Ascending aorta (tissue), 2 donors: ENCODE measurements at regions not wholly inside any gene's neighbourhood (a gene's known extent, or its start where the extent isn't known, plus 50 kb on each side); places are given as distances from the start of the nearest gene placed in this dataset.
"Not testable (repeated sequence)": the region's sequence is repeated elsewhere in the genome, so short reads cannot be mapped to it uniquely, and the experiment has no call there.

ENCODE experiments used
- DNase-seq, 2 donors: peaks; one replicate each; pipeline ENCODE4 v3.0.0-alpha.2; 2019; ENCODE audit warnings: low spot score in 2 of 2
- H3K27ac ChIP-seq, 2 donors: fragments of 200-600 bp; sonication (generic); one replicate each; pipeline ENCODE4 v1.5.1; 2016 to 2017; ENCODE audit warnings: mild to moderate bottlenecking in 1 of 2
- H3K27me3 ChIP-seq: fragments of 200-600 bp; sonication (generic); one replicate; pipeline ENCODE4 v1.5.1; 2017
- H3K36me3 ChIP-seq, 2 donors: fragments of 200-600 bp; sonication (generic); one replicate each; pipeline ENCODE4 v1.5.1; 2016
- H3K4me1 ChIP-seq, 2 donors: fragments of 200-600 bp; sonication (generic); one replicate each; pipeline ENCODE4 v1.5.1; 2016 to 2017; ENCODE audit warnings: mild to moderate bottlenecking in 1 of 2
- H3K4me3 ChIP-seq, 2 donors: fragments of 200-600 bp; sonication (generic); one replicate each; pipeline ENCODE4 v1.5.1; 2016 to 2017; ENCODE audit warnings: mild to moderate bottlenecking in 1 of 2
- H3K9me3 ChIP-seq, 2 donors: fragments of 200-600 bp; sonication (generic); one replicate each; pipeline ENCODE4 v1.5.1; 2016
- intact Hi-C: fragments of 100-400 bp; cut with DNase I; formaldehyde crosslinking; loops from one replicate; pipeline ENCODE4 v1.15.1; 2023
- TF ChIP-seq, protein P1 (sequence below), 3 experiments: fragments of 200-600 bp in 2 of 3; fragments of 450-650 bp in 1 of 3; sonication (generic) in 2 of 3; IDR thresholded peaks; one replicate each; pipeline ENCODE4 v1.5.1; 2016 to 2019; ENCODE audit warnings: antibody characterized with exemption in 3 of 3, mild to moderate bottlenecking in 1 of 3, moderate library complexity in 1 of 3

DNA sequence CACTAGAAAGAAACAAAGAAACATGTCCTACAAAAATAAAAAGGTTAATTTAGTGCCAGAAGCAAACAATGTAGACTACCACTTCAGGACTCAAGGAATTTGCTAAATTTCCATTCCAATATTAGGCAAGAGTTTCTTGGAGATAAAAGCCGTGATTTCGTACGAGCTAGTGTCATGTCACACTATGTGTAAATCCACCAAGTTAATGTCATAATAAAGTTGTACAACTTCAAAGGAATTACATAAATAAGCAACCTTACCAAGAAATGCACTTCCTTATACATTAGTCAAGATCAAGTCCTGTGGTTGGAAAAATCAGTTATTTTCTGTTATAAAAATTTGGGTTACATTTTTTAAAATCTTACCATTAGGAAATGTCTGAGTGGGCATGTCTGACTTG, 1222.8 kb downstream of the GALC start:
- Histone ChIP-seq H3K27ac (no peak overlapping the region), H3K9me3 (no peaks in the 10 kb centered on the region), H3K36me3 (no peaks in the 10 kb centered on the region), H3K4me3 (no peak overlapping the region), H3K4me1 (no peaks in the 10 kb centered on the region), H3K27me3 (no peaks in the 10 kb centered on the region)
- no peak for DNase-seq
- TF ChIP-seq, protein P1, sequence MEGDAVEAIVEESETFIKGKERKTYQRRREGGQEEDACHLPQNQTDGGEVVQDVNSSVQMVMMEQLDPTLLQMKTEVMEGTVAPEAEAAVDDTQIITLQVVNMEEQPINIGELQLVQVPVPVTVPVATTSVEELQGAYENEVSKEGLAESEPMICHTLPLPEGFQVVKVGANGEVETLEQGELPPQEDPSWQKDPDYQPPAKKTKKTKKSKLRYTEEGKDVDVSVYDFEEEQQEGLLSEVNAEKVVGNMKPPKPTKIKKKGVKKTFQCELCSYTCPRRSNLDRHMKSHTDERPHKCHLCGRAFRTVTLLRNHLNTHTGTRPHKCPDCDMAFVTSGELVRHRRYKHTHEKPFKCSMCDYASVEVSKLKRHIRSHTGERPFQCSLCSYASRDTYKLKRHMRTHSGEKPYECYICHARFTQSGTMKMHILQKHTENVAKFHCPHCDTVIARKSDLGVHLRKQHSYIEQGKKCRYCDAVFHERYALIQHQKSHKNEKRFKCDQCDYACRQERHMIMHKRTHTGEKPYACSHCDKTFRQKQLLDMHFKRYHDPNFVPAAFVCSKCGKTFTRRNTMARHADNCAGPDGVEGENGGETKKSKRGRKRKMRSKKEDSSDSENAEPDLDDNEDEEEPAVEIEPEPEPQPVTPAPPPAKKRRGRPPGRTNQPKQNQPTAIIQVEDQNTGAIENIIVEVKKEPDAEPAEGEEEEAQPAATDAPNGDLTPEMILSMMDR (IDR thresholded peaks at IDR 0.05) = no peak
- intact Hi-C loops = no loop called here

DNA sequence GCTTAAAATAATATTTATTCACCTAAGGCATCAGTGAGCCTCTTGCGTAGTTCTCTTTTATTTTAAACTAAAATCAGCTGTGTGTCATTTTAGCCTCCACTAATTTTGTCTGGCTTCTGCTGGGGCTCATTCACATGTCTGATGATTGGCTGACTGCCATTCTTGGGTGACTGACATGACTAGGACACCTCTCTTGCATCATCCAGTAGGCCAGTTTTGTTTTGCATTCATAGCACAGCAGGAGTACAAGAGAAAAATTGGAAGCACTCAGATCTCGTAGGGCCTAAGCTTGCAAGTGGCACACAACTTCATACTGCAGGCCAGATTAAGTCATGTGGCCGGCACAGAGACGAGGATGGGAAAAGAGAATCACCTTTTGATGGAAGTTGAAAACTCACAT, 1226.5 kb downstream of the GALC start:
- Histone ChIP-seq H3K27me3 (no peaks in the 10 kb centered on the region), H3K9me3 (no peaks in the 10 kb centered on the region), H3K4me3 (no peak overlapping the region), H3K27ac (no peak overlapping the region), H3K4me1 (no peaks in the 10 kb centered on the region), H3K36me3 (no peaks in the 10 kb centered on the region)
- TF ChIP-seq, protein P1 (IDR thresholded peaks at IDR 0.05) = no peak
- intact Hi-C loops = no loop called here
- no peak for DNase-seq

DNA sequence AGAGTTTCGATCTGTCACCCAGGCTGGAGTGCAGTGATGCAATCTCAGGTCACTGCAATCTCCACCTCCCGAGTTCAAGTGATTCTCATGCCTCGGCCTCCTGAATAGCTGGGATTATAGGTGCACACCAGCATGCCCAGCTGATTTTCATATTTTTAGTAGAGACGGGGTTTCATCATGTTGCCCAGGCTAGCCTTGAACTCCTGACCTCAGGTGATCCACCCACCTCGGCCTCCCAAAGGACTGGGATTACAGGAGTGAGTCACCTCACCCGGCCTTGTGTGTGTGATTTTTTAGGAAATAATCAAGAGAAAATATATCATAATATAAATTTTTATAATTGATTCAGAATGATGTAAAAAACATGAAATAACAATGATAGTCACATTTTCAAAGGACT, 1231.4 kb downstream of the GALC start:
- intact Hi-C loops = no loop called here
- Histone ChIP-seq H3K4me3 (no peak overlapping the region), H3K4me1 (no peaks in the 10 kb centered on the region), H3K9me3 (no peaks in the 10 kb centered on the region), H3K27ac (no peak overlapping the region), H3K36me3 (no peaks in the 10 kb centered on the region), H3K27me3 (no peaks in the 10 kb centered on the region)
- DNase-seq = no peak
- TF ChIP-seq, protein P1 (IDR thresholded peaks at IDR 0.05) = no peak

DNA sequence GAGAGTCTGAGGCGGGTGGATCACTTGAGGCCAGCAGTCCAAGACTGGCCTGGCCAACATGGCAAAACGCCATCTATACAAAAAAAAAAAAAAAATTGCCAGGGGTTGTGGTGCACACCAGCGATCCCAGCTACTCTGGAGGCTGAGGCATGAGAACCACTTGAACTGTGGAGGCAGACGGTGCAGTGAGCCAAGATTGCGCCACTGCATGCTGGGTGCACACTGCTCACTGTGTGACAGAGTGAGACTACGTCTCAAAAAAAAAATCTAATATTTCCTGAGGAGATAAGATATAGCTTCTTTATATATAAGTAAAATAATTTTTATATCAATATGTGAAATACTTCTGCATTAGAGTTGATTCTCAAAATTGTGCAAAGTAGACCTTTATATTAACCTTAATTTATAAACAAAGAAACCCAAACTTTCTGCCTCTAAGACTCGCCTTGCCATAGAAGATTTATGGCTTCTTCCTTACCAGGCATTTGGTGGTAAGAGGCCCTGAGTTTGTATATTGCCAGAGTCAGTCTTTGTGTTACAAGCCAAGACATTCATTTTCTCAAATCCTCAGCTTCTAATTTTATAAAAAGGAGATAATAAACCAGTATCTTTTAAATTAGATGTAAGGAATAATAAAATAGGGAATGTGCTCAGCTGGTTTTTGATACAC, 1226.7 kb downstream of the FLRT2 start:
- Histone ChIP-seq H3K27ac (no peak overlapping the region), H3K9me3 (peaks cover 0 to 5% of the 10 kb centered on the region in 2 donors), H3K4me3 (no peak overlapping the region), H3K27me3 (no peaks in the 10 kb centered on the region), H3K36me3 (no peaks in the 10 kb centered on the region), H3K4me1 (no peaks in the 10 kb centered on the region)
- intact Hi-C loops = no loop called here
- no peak for DNase-seq
- TF ChIP-seq, protein P1 (IDR thresholded peaks at IDR 0.05) = no peak

DNA sequence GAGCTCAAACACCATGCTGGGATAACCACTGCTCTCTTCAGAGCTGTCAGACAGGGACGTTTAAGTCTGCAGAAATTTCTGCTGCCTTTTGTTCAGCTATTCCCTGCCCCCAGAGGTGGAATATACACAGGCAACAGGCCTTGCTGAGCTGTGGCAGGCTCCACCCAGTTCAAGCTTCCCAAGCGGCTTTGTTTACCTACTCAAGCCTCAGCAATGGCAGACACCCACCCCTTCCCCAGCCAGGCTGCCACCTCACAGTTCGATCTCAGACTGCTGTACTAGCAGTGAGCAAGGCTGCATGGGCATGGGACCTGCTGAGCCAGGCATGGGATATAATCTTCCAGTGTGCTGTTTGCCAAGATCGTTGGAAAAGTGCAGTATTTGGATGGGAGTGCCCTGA, 1220.5 kb downstream of the FLRT2 start:
- H3K27ac ChIP-seq, H3K4me1 ChIP-seq, DNase-seq, H3K27me3 ChIP-seq, intact Hi-C loops, H3K36me3 ChIP-seq, H3K4me3 ChIP-seq, H3K9me3 ChIP-seq: not testable (repeated sequence)

DNA sequence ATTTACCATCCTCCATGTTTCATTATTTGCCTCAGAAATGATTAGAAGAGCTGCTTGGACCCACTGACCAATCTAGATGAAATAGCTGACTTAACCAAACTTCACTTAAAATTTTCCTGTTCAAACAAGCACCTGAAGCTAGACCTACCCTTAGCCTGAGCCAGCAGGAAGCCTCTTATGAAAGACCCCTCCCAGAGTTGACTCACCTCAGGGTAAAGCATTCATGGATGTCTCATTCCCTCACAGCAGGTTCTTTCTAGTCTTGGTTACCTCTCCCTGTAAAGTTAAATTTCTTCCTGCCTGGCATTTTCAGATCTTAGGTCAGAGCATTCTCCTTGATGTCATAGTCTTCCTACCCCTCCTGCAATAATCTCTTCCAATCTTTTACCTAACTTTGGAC, 1209.8 kb downstream of the FLRT2 start:
- H3K4me3 ChIP-seq = no peak overlapping the region
- TF ChIP-seq, protein P1 (IDR thresholded peaks at IDR 0.05) = no peak
- no peaks in the 10 kb centered on the region for H3K9me3 ChIP-seq
- H3K4me1 ChIP-seq = no peaks in the 10 kb centered on the region
- no peak overlapping the region for H3K27ac ChIP-seq
- intact Hi-C loops = no loop called here
- no peaks in the 10 kb centered on the region for H3K27me3 ChIP-seq
- no peak for DNase-seq
- H3K36me3 ChIP-seq = no peaks in the 10 kb centered on the region

DNA sequence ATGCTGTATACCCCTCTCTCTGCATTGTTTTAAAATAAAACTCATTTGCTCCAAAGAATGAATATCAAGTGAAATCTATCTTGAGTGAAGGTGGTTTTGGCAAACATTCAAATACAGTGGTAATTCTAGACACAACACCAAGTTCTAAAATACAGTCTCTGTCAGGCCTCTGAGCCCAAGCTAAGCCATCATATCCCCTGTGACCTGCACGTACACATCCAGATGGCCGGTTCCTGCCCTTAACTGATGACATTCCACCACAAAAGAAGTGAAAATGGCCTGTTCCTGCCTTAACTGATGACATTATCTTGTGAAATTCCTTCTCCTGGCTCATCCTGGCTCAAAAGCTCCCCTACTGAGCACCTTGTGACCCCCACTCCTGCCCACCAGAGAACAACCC, 1201.5 kb downstream of the FLRT2 start:
- H3K27ac ChIP-seq, H3K4me3 ChIP-seq, intact Hi-C loops, H3K9me3 ChIP-seq, DNase-seq, H3K27me3 ChIP-seq, H3K36me3 ChIP-seq, H3K4me1 ChIP-seq: not testable (repeated sequence)
